Panc1 (cell line): ENCODE measurements at regions not wholly inside any gene's neighbourhood (a gene's known extent, or its start where the extent isn't known, plus 50 kb on each side); places are given as distances from the start of the nearest gene placed in this dataset.

ENCODE experiments used
- POLR2AphosphoS5 ChIP-seq: IDR thresholded peaks from 2 replicates; pipeline ENCODE4 v1.6.1; 2012; ENCODE audit warnings: mild to moderate bottlenecking, low read depth, low read length, moderate library complexity
- SIN3A ChIP-seq: IDR thresholded peaks from 2 replicates; pipeline ENCODE4 v1.6.1; 2012; ENCODE audit warnings: low read depth, mild to moderate bottlenecking, low read length, moderate library complexity, borderline replicate concordance; ENCODE audit not compliant: insufficient read depth
- TCF7L2 ChIP-seq: IDR thresholded peaks from 2 replicates; pipeline ENCODE4 v1.6.1; 2011; ENCODE audit warnings: mild to moderate bottlenecking, low read depth, low read length, inconsistent platforms
- TF ChIP-seq, protein P1 (sequence below): fragments of 450-650 bp; IDR thresholded peaks from 2 replicates; pipeline ENCODE4 v1.5.1; 2017; ENCODE audit warnings: mild to moderate bottlenecking

DNA sequence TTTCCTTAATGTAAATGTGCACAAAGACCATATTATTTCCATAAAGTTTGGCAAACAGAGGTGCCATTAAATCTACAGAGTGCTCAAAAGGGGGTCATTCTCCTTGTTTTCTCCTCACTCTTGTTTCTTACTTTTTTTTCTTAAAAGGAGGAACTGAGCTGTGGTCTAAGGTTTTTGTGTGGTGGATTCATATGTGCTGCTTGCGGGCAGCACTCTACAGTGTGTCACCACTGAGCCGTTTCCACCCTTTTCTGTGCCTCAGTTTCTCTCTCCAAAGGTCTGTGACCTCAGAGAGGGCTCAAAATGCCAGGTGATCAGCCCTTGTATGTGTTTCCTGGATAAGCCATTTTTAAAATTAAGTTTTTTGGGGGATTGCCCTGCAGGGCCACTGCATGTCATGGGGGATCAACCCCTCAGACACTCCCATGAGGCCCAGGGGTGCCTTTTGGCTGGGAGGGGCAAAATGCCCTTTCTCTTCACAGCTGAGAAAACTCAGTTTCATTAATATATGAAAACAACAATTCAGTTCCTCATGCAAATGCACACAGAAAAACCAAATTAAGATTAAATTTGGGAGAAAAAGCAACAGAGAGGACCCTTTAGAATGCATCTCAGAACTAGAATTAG lies 56.9 kb upstream of the VOPP1 start:
- TF ChIP-seq TCF7L2 (no peak), POLR2AphosphoS5 (no peak), SIN3A (no peak)
- TF ChIP-seq, protein P1, sequence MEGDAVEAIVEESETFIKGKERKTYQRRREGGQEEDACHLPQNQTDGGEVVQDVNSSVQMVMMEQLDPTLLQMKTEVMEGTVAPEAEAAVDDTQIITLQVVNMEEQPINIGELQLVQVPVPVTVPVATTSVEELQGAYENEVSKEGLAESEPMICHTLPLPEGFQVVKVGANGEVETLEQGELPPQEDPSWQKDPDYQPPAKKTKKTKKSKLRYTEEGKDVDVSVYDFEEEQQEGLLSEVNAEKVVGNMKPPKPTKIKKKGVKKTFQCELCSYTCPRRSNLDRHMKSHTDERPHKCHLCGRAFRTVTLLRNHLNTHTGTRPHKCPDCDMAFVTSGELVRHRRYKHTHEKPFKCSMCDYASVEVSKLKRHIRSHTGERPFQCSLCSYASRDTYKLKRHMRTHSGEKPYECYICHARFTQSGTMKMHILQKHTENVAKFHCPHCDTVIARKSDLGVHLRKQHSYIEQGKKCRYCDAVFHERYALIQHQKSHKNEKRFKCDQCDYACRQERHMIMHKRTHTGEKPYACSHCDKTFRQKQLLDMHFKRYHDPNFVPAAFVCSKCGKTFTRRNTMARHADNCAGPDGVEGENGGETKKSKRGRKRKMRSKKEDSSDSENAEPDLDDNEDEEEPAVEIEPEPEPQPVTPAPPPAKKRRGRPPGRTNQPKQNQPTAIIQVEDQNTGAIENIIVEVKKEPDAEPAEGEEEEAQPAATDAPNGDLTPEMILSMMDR, result no peak
